ENCODE measurements at regions not wholly inside any gene's neighbourhood (a gene's known extent, or its start where the extent isn't known, plus 50 kb on each side); places are given as distances from the start of the nearest gene placed in this dataset.

DNA sequence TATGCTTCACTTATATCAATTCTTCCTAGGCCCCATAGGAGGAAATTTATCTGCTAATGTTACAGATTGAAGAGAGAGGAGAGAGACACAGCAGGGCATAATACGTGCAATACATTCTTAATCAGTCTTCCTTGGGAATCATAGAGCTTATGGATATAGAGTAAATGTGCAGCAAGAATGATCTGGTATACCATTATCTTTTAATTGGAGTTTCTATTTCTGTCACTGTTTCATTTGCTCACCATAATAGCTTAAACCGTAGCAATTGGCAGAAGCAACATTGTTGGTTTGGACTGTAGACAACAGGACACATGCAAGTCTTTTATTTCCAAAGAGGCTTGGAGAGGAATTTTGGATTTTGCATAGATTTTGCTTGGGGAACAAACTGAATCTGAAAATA lies 68.1 kb upstream of the PCSK2 start:
- Histone ChIP-seq H3K27ac (ENCODE audit: low read depth, low read length) (no peak overlapping the region), H3K9ac (ENCODE audit: low read length) (no peak overlapping the region), H3K4me3 (ENCODE audit: low read length) (no peak overlapping the region), H3K36me3 (ENCODE audit: control insufficient read depth, insufficient read depth, low read length) (no peaks in the 10 kb centered on the region), H3K4me1 (ENCODE audit: control insufficient read depth, insufficient read depth, low read length) (no peaks in the 10 kb centered on the region), H3K27me3 (ENCODE audit: control insufficient read depth, insufficient read depth, low read length) (no peaks in the 10 kb centered on the region)

DNA sequence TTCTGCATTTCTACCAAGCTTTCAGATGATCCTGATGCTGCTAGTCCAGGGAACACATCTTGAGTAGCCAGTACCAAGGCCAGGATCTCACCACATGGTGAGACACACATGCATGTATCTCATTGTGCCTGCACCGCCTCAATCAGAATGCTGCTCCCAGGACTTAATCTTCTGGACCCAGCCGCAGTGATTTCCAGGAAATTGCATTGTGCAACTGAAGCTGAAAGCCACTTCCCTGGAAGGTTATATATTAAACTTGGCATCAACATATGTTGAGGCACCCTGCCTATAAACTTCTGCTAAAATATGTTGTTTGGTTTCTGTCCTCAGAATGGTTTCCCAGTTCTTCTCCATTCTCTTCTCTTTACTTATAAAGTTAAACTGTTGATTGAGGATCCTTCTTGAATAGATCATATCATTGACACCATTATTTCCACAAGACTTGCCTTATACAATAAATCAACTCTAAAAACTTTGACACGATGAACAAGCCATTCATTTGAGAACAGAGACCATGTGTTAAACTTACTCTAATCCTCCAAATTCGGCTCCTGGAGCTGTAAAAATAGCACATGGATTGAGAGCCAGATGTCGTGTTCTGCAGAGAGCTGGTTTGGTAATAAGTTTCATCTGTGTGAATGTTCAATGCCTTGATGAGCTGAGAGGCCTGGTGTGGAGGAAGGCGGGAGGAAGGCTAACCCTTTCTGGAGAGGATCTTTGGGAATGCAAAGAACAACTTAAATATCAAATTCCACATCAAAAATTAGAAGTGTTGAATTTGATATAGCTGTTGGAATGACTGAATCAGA lies 65.0 kb upstream of the PCSK2 start:
- H3K4me1 ChIP-seq (ENCODE audit: control insufficient read depth, insufficient read depth, low read length), result no peaks in the 10 kb centered on the region
- no peaks in the 10 kb centered on the region for H3K27me3 ChIP-seq (ENCODE audit: control insufficient read depth, insufficient read depth, low read length)
- H3K4me3 ChIP-seq (ENCODE audit: low read length), result no peak overlapping the region
- no peak overlapping the region for H3K27ac ChIP-seq (ENCODE audit: low read depth, low read length)
- H3K36me3 ChIP-seq (ENCODE audit: control insufficient read depth, insufficient read depth, low read length), result no peaks in the 10 kb centered on the region
- no peak overlapping the region for H3K9ac ChIP-seq (ENCODE audit: low read length)

DNA sequence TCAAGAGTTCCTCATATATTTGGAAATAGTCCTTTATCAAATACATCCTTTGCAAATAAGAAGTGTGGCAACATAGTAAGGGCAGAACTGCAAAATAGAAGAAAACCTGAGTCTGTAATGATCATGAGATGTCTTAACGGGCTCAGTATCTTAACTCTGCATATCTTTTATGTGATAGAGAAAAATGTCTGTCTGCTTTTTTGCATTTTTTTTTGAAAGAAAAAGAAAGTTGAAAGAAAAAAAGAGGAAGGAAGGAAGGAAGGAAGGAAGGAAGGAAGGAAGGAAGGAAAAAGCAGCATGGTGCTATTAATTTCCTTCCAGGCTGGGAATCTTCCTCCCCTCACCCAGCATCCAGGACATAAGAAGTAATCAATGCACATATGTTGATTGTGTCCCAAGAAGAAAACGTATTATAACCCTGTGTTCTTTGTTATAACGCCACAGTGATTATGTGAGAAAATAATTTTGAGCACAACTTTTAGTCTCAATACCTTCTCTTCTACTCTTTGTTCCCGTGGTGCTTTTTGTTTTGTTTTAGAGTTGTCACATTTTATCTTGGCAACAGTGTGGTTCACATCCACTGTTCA lies 58.7 kb upstream of the PCSK2 start:
- H3K9ac ChIP-seq (ENCODE audit: low read length), result no peak overlapping the region
- H3K4me3 ChIP-seq (ENCODE audit: low read length), result no peak overlapping the region
- no peaks in the 10 kb centered on the region for H3K36me3 ChIP-seq (ENCODE audit: control insufficient read depth, insufficient read depth, low read length)
- H3K27ac ChIP-seq (ENCODE audit: low read depth, low read length), result no peak overlapping the region
- no peaks in the 10 kb centered on the region for H3K4me1 ChIP-seq (ENCODE audit: control insufficient read depth, insufficient read depth, low read length)
- H3K27me3 ChIP-seq (ENCODE audit: control insufficient read depth, insufficient read depth, low read length), result no peaks in the 10 kb centered on the region

DNA sequence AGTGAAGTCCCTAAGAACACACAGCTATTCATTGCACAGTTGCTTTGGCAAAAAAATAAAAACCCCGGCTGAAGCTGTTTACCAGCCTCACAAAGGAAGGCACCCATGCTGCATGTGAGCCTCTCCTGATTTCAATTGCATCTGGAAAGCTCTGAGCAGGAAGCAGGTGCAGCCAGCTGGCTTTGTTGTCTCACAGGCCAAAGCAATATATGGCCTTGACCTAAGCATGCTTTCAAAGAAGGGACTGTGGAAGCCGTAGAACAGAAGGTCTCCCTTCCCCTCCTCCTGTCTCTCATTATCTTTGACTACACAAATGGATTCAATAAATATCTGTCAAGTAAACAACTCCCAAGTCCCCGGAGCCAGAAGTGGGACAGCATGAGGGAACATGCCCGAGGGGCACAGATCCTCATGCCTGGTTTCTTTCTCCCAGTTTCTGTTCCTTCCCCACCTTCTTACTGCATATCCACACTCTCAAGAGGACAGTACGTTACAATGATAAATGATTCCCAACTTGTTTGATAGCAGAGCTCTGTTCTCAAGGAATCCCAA lies 57.2 kb upstream of the PCSK2 start:
- no peak overlapping the region for H3K4me3 ChIP-seq (ENCODE audit: low read length)
- no peak overlapping the region for H3K27ac ChIP-seq (ENCODE audit: low read depth, low read length)
- H3K9ac ChIP-seq (ENCODE audit: low read length), result no peak overlapping the region
- no peaks in the 10 kb centered on the region for H3K27me3 ChIP-seq (ENCODE audit: control insufficient read depth, insufficient read depth, low read length)
- no peaks in the 10 kb centered on the region for H3K36me3 ChIP-seq (ENCODE audit: control insufficient read depth, insufficient read depth, low read length)
- no peaks in the 10 kb centered on the region for H3K4me1 ChIP-seq (ENCODE audit: control insufficient read depth, insufficient read depth, low read length)

DNA sequence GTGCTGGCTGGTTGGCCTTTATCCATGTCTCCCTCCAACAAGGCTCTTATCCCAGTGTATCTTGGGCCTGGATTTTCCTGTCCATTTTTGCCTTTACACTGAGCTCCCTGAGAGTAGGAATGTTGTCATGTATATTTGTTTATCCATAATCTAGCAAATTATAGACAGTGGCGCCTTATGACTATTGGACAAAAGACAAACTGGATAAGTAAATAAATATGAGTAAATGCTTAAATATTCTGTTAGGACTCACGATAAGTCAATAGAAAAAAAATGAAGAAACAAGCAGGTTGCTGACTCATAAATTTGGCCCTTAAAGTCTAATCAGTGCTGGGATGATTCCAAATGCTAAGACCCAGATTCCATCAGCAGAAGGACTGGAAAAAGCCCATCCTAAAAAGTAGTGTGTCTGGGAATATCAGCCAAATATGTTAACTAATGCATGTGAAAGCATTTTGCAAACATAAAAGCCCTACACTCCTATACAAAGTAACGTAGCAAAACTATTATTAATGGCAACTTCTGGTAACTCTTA lies 55.0 kb upstream of the PCSK2 start:
- no peaks in the 10 kb centered on the region for H3K36me3 ChIP-seq (ENCODE audit: control insufficient read depth, insufficient read depth, low read length)
- no peak overlapping the region for H3K4me3 ChIP-seq (ENCODE audit: low read length)
- H3K4me1 ChIP-seq (ENCODE audit: control insufficient read depth, insufficient read depth, low read length), result no peaks in the 10 kb centered on the region
- no peak overlapping the region for H3K9ac ChIP-seq (ENCODE audit: low read length)
- no peaks in the 10 kb centered on the region for H3K27me3 ChIP-seq (ENCODE audit: control insufficient read depth, insufficient read depth, low read length)
- no peak overlapping the region for H3K27ac ChIP-seq (ENCODE audit: low read depth, low read length)

DNA sequence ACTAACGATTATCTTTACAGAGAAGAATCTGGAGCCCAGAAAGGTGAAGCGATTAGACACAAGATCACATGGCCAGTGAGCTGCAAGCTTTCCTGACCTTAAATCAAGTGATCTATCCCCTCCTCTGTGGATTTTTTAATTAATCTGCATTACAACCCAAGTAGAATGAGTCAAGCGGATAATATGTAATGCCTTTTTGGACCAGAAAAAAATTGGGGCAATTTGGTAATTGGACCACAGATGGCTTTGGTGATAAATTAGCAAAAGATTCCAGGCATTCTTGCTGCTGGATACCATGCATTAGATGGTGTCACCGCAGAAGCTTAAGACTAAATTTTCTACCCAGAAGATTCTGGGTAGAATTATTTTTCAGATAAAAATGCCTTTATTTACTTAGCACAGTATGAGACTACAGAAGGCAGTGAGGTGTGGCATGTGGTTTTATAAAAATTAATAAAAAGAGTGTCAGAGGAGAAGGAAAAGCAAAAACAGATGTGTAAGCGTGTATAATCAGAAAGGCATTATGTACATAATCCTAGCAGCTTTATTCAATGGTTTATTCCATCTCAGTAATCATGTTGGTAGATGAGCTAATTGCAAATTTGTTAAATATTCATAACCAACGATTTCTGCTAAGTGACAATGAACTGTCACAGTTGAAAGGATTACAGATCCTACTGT lies 53.9 kb upstream of the PCSK2 start:
- Histone ChIP-seq H3K4me1 (ENCODE audit: control insufficient read depth, insufficient read depth, low read length) (no peaks in the 10 kb centered on the region), H3K4me3 (ENCODE audit: low read length) (no peak overlapping the region), H3K36me3 (ENCODE audit: control insufficient read depth, insufficient read depth, low read length) (no peaks in the 10 kb centered on the region)

More for the DNA sequence above, 53.9 kb upstream of the PCSK2 start:
- Histone ChIP-seq H3K27ac (ENCODE audit: low read depth, low read length) (no peak overlapping the region), H3K9ac (ENCODE audit: low read length) (no peak overlapping the region), H3K27me3 (ENCODE audit: control insufficient read depth, insufficient read depth, low read length) (no peaks in the 10 kb centered on the region)

Data from rectal smooth muscle tissue (tissue), 1 donor.